HG03175 (cell line): ENCODE measurements at regions not wholly inside any gene's neighbourhood (a gene's known extent, or its start where the extent isn't known, plus 50 kb on each side); places are given as distances from the start of the nearest gene placed in this dataset.
"Not testable (repeated sequence)": the region's sequence is repeated elsewhere in the genome, so short reads cannot be mapped to it uniquely, and the experiment has no call there.

ENCODE experiments used
- ATAC-seq: cut with Tn5 transposase; IDR thresholded peaks from one replicate; pipeline ENCODE4 v1.9.1; 2021; ENCODE audit warnings: mild to moderate bottlenecking, moderate library complexity; ENCODE audit not compliant: unreplicated experiment

GRCh38 chr21:27968240-27968639, 1001.4 kb upstream of the ADAMTS5 start:
- ATAC-seq: not testable (repeated sequence)

GRCh38 chr21:27954543-27955165, 987.8 kb upstream of the ADAMTS5 start:
- no peak for ATAC-seq

- ATAC-seq: no peak
Measured at GRCh38 chr21:27953340-27954045, 986.6 kb upstream of the ADAMTS5 start.

GRCh38 chr21:27949093-27949492, 982.2 kb upstream of the ADAMTS5 start:
- not testable (repeated sequence) for ATAC-seq

- not testable (repeated sequence) for ATAC-seq
Measured at GRCh38 chr21:27930108-27930767, 963.4 kb upstream of the ADAMTS5 start.

- not testable (repeated sequence) for ATAC-seq
Measured at GRCh38 chr21:27929179-27929578, 962.3 kb upstream of the ADAMTS5 start.

GRCh38 chr21:27928534-27929115, 961.7 kb upstream of the ADAMTS5 start:
- ATAC-seq: not testable (repeated sequence)

GRCh38 chr21:27921421-27921820, 954.5 kb upstream of the ADAMTS5 start:
- ATAC-seq: not testable (repeated sequence)

- not testable (repeated sequence) for ATAC-seq
Measured at GRCh38 chr21:27917966-27918365, 951.1 kb upstream of the ADAMTS5 start.

GRCh38 chr21:27916326-27916725, 949.4 kb upstream of the ADAMTS5 start:
- not testable (repeated sequence) for ATAC-seq

- not testable (repeated sequence) for ATAC-seq
Measured at GRCh38 chr21:27912133-27912532, 945.2 kb upstream of the ADAMTS5 start.

- not testable (repeated sequence) for ATAC-seq
Measured at GRCh38 chr21:27909487-27909886, 942.6 kb upstream of the ADAMTS5 start.

GRCh38 chr21:27908816-27909215, 941.9 kb upstream of the ADAMTS5 start:
- ATAC-seq: not testable (repeated sequence)

- ATAC-seq: not testable (repeated sequence)
Measured at GRCh38 chr21:27902904-27903303, 936.0 kb upstream of the ADAMTS5 start.

GRCh38 chr21:27893619-27894018, 926.7 kb upstream of the ADAMTS5 start:
- not testable (repeated sequence) for ATAC-seq

GRCh38 chr21:27891495-27891894, 924.6 kb upstream of the ADAMTS5 start:
- ATAC-seq: not testable (repeated sequence)

- not testable (repeated sequence) for ATAC-seq
Measured at GRCh38 chr21:27887808-27888455, 921.0 kb upstream of the ADAMTS5 start.

- ATAC-seq: no peak
Measured at GRCh38 chr21:27885296-27885711, 918.4 kb upstream of the ADAMTS5 start.

GRCh38 chr21:27881331-27881730, 914.4 kb upstream of the ADAMTS5 start:
- ATAC-seq: not testable (repeated sequence)

GRCh38 chr21:27872411-27872810, 905.5 kb upstream of the ADAMTS5 start:
- not testable (repeated sequence) for ATAC-seq

- ATAC-seq: not testable (repeated sequence)
Measured at GRCh38 chr21:27870755-27871154, 903.9 kb upstream of the ADAMTS5 start.
